Transverse colon (tissue), 4 donors: ENCODE measurements at regions not wholly inside any gene's neighbourhood (a gene's known extent, or its start where the extent isn't known, plus 50 kb on each side); places are given as distances from the start of the nearest gene placed in this dataset.
"Not testable (repeated sequence)": the region's sequence is repeated elsewhere in the genome, so short reads cannot be mapped to it uniquely, and the experiment has no call there.

Source experiments
- CTCF ChIP-seq, 5 experiments: fragments of 200-600 bp in 3 of 5; fragments of 450-650 bp in 2 of 5; sonication (generic) in 3 of 5; IDR thresholded peaks; 1 replicate in 2 of 5; 2 replicates in 3 of 5; pipeline ENCODE4 v1.5.1; 2016 to 2017; ENCODE audit warnings: antibody characterized with exemption in 5 of 5, inconsistent platforms in 3 of 5, mild to moderate bottlenecking in 2 of 5, moderate library complexity in 1 of 5
- EP300 ChIP-seq: sonication (generic); formaldehyde crosslinking; IDR thresholded peaks from one replicate; pipeline ENCODE4 v1.6.1; 2017; ENCODE audit warnings: antibody characterized with exemption, low read depth
- POLR2A ChIP-seq: fragments of 450-650 bp; IDR thresholded peaks from one replicate; pipeline ENCODE4 v1.6.1; 2016; ENCODE audit warnings: antibody characterized with exemption, mild to moderate bottlenecking, moderate library complexity
- POLR2AphosphoS5 ChIP-seq, 3 donors: sonication (generic); formaldehyde crosslinking; IDR thresholded peaks; one replicate each; pipeline ENCODE4 v1.6.1; 2016; ENCODE audit warnings: antibody characterized with exemption in 3 of 3

GRCh38 chr2:242107065-242107464 lies 237.5 kb downstream of the RTP5 start:
- TF ChIP-seq CTCF (IDR thresholded peaks at IDR 0.05); POLR2A; POLR2AphosphoS5 (IDR thresholded peaks at IDR 0.05); EP300: not testable (repeated sequence)
